ENCODE measurements at regions not wholly inside any gene's neighbourhood (a gene's known extent, or its start where the extent isn't known, plus 50 kb on each side); places are given as distances from the start of the nearest gene placed in this dataset.

DNA sequence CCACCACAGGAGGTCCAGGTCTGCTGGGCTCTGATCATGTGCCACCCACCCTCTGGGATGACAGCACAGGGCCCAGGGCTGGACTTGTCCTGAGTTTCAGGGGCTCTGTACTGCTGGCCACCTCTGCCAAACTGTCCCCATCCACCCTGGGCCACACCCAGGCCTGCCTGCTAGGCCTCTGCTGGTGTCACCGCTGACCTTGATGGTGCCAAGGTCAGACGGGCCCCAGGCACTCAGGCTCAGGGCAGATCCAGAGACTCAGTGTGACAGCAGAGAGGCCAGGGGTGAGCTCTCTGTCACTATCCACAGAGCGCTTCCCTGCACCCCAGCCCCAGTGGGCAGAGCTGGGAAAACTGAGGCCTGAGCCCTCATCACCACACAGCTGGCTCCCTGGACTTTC lies 75.6 kb downstream of the RMI2 start:
- TF ChIP-seq, protein P1, sequence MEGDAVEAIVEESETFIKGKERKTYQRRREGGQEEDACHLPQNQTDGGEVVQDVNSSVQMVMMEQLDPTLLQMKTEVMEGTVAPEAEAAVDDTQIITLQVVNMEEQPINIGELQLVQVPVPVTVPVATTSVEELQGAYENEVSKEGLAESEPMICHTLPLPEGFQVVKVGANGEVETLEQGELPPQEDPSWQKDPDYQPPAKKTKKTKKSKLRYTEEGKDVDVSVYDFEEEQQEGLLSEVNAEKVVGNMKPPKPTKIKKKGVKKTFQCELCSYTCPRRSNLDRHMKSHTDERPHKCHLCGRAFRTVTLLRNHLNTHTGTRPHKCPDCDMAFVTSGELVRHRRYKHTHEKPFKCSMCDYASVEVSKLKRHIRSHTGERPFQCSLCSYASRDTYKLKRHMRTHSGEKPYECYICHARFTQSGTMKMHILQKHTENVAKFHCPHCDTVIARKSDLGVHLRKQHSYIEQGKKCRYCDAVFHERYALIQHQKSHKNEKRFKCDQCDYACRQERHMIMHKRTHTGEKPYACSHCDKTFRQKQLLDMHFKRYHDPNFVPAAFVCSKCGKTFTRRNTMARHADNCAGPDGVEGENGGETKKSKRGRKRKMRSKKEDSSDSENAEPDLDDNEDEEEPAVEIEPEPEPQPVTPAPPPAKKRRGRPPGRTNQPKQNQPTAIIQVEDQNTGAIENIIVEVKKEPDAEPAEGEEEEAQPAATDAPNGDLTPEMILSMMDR (conservative IDR thresholded peaks at IDR 0.05) = no peak
- TF ChIP-seq EZH2 (IDR thresholded peaks at IDR 0.05; ENCODE audit: low read depth) = no peak

Data from PC-9 (cell line).